Fibroblast of peridontal ligament (primary cell): ENCODE measurements at regions not wholly inside any gene's neighbourhood (a gene's known extent, or its start where the extent isn't known, plus 50 kb on each side); places are given as distances from the start of the nearest gene placed in this dataset.

Experiments
- DNase-seq: peaks from one replicate; pipeline ENCODE4 v3.0.0-alpha.2; 2010; ENCODE audit errors: extremely low read depth

- no peak for DNase-seq
Measured at GRCh38 chr1:221822591-221822990, 80.7 kb upstream of the DUSP10 start.

GRCh38 chr1:221816899-221817298 is 75.0 kb upstream of the DUSP10 start:
- DNase-seq = peak; percentile 95

- no peak for DNase-seq
Measured at GRCh38 chr1:221815660-221816059, 73.8 kb upstream of the DUSP10 start.

GRCh38 chr1:221813887-221814286 is 72.0 kb upstream of the DUSP10 start:
- DNase-seq = no peak

- no peak for DNase-seq
Measured at GRCh38 chr1:221812905-221813597, 71.2 kb upstream of the DUSP10 start.

- no peak for DNase-seq
Measured at GRCh38 chr1:221812088-221812752, 70.3 kb upstream of the DUSP10 start.

GRCh38 chr1:221810406-221810805 is 68.5 kb upstream of the DUSP10 start:
- DNase-seq = peak; percentile 71

- DNase-seq = no peak
Measured at GRCh38 chr1:221809091-221810029, 67.5 kb upstream of the DUSP10 start.

GRCh38 chr1:221806984-221807383 is 65.1 kb upstream of the DUSP10 start:
- DNase-seq = no peak

- no peak for DNase-seq
Measured at GRCh38 chr1:221806236-221806635, 64.3 kb upstream of the DUSP10 start.

- DNase-seq = peak; percentile 57
Measured at GRCh38 chr1:221805121-221805520, 63.2 kb upstream of the DUSP10 start.

GRCh38 chr1:221804303-221804702 is 62.4 kb upstream of the DUSP10 start:
- DNase-seq = no peak

GRCh38 chr1:221801773-221802516 is 60.1 kb upstream of the DUSP10 start:
- DNase-seq = peak; percentile 49

- no peak for DNase-seq
Measured at GRCh38 chr1:221801251-221801661, 59.4 kb upstream of the DUSP10 start.

GRCh38 chr1:221800831-221801230 is 58.9 kb upstream of the DUSP10 start:
- no peak for DNase-seq

GRCh38 chr1:221797506-221797905 is 55.6 kb upstream of the DUSP10 start:
- no peak for DNase-seq

GRCh38 chr1:221796700-221797099 is 54.8 kb upstream of the DUSP10 start:
- DNase-seq = no peak

- DNase-seq = no peak
Measured at GRCh38 chr1:221795380-221795779, 53.5 kb upstream of the DUSP10 start.

- DNase-seq = no peak
Measured at GRCh38 chr1:221794935-221795334, 53.0 kb upstream of the DUSP10 start.

GRCh38 chr1:221794079-221794670 is 52.3 kb upstream of the DUSP10 start:
- peak; percentile 64 for DNase-seq

GRCh38 chr1:221793439-221794078 is 51.7 kb upstream of the DUSP10 start:
- no peak for DNase-seq
